A673 (cell line): ENCODE measurements at regions not wholly inside any gene's neighbourhood (a gene's known extent, or its start where the extent isn't known, plus 50 kb on each side); places are given as distances from the start of the nearest gene placed in this dataset.

Experiments used
- BruUV-seq: library from RNA; stranded (reverse); fragments of 400-500 nt; replicated peaks from 2 replicates; lab custom pipeline; 2021; lab: Mats Ljungman, UMichigan
- CTCF ChIA-PET: fragments of 300-600 bp; sonication (Branson Sonifier 250); formaldehyde crosslinking; loops from one replicate; lab custom pipeline; 2022; ENCODE audit warnings: antibody characterized with exemption; lab: Charles Lee
- POLR2A ChIA-PET: fragments of 300-600 bp; sonication (Branson Sonifier 250); formaldehyde crosslinking; loops from one replicate; lab custom pipeline; 2022; ENCODE audit warnings: antibody characterized with exemption; ENCODE audit not compliant: low non-redundant PET; lab: Charles Lee
- DNase-seq: peaks from one replicate; pipeline ENCODE4 v3.0.0-alpha.2; 2015; ENCODE audit warnings: low spot score
- H3K27ac ChIP-seq: fragments of 200-600 bp; sonication (generic); 2 replicates; pipeline ENCODE4 v1.5.1; 2016; ENCODE audit warnings: mixed run types, low read depth, mild to moderate bottlenecking, mixed read lengths, antibody characterized with exemption, low read length; ENCODE audit not compliant: poor library complexity, severe bottlenecking
- H3K27me3 ChIP-seq: fragments of 200-600 bp; sonication (generic); replicated peaks from 2 replicates; pipeline ENCODE4 v1.6.1; 2017; ENCODE audit warnings: mixed run types, low read depth, mild to moderate bottlenecking, mixed read lengths, antibody characterized with exemption, low read length; ENCODE audit not compliant: insufficient read depth, poor library complexity
- H3K36me3 ChIP-seq: fragments of 200-600 bp; sonication (generic); 2 replicates; pipeline ENCODE4 v1.6.1; 2016; ENCODE audit warnings: mixed run types, mild to moderate bottlenecking, mixed read lengths, antibody characterized with exemption, low read length; ENCODE audit not compliant: insufficient read depth, poor library complexity, severe bottlenecking
- H3K4me1 ChIP-seq: fragments of 200-600 bp; sonication (generic); 2 replicates; pipeline ENCODE4 v1.6.1; 2017; ENCODE audit warnings: mixed run types, mild to moderate bottlenecking, mixed read lengths, antibody characterized with exemption, low read length; ENCODE audit not compliant: insufficient read depth, poor library complexity, severe bottlenecking
- H3K4me3 ChIP-seq: fragments of 200-600 bp; sonication (generic); 2 replicates; pipeline ENCODE4 v1.5.1; 2016; ENCODE audit warnings: low read depth, mixed run types, mild to moderate bottlenecking, mixed read lengths, low read length; ENCODE audit not compliant: poor library complexity, severe bottlenecking
- H3K9me3 ChIP-seq: fragments of 200-600 bp; sonication (generic); 2 replicates; pipeline ENCODE4 v1.6.1; 2016; ENCODE audit warnings: mixed run types, low read depth, mild to moderate bottlenecking, mixed read lengths, antibody characterized with exemption, low read length; ENCODE audit not compliant: poor library complexity, severe bottlenecking
- CTCF ChIP-seq: fragments of 300-800, 200-600 bp; sonication (generic); conservative IDR thresholded peaks from 2 replicates; pipeline ENCODE4 v1.5.1; 2017; ENCODE audit warnings: low read depth, mild to moderate bottlenecking, antibody characterized with exemption, low read length, moderate library complexity, mixed read lengths
- EZH2 ChIP-seq: fragments of 200-600 bp; sonication (generic); IDR thresholded peaks from 2 replicates; pipeline ENCODE4 v1.6.1; 2017; ENCODE audit warnings: borderline replicate concordance, low read depth, mild to moderate bottlenecking, mixed read lengths, antibody characterized with exemption, low read length; ENCODE audit not compliant: poor library complexity, severe bottlenecking
- intact Hi-C: fragments of 100-400 bp; cut with micrococcal nuclease; formaldehyde crosslinking; loops from one replicate; pipeline ENCODE4 v1.10.0; 2022; ENCODE audit not compliant: unreplicated experiment

GRCh38 chr4:36467670-36468069, 186.3 kb downstream of the DTHD1 start:
- Histone ChIP-seq H3K27ac (no peak overlapping the region), H3K4me1 (no peaks in the 10 kb centered on the region), H3K27me3 (no peaks in the 10 kb centered on the region), H3K36me3 (no peaks in the 10 kb centered on the region), H3K9me3 (no peaks in the 10 kb centered on the region), H3K4me3 (no peak overlapping the region)
- TF ChIP-seq EZH2 (no peak), CTCF (no peak)
- ChIA-PET POLR2A (no interaction called here), CTCF (no interaction called here)
- intact Hi-C loops, result no loop called here
- BruUV-seq, result no TSS peak
- no peak for DNase-seq

GRCh38 chr4:36471903-36472302, 190.5 kb downstream of the DTHD1 start:
- POLR2A ChIA-PET, result no interaction called here
- Histone ChIP-seq H3K4me3 (no peak overlapping the region), H3K27me3 (no peaks in the 10 kb centered on the region), H3K4me1 (no peaks in the 10 kb centered on the region), H3K9me3 (no peaks in the 10 kb centered on the region), H3K36me3 (no peaks in the 10 kb centered on the region), H3K27ac (no peak overlapping the region)
- TF ChIP-seq CTCF (no peak), EZH2 (no peak)
- intact Hi-C loops, result no loop called here
- CTCF ChIA-PET, result no interaction called here
- BruUV-seq, result no TSS peak
- no peak for DNase-seq

- Histone ChIP-seq H3K36me3 (no peaks in the 10 kb centered on the region), H3K27ac (no peak overlapping the region), H3K27me3 (no peaks in the 10 kb centered on the region), H3K9me3 (no peaks in the 10 kb centered on the region), H3K4me1 (no peaks in the 10 kb centered on the region), H3K4me3 (no peak overlapping the region)
- DNase-seq, result no peak
- POLR2A ChIA-PET, result no interaction called here
- no TSS peak for BruUV-seq
- TF ChIP-seq CTCF, result no peak
- TF ChIP-seq EZH2, result no peak
- CTCF ChIA-PET, result no interaction called here
- intact Hi-C loops, result no loop called here
These were observed 194.7 kb downstream of the DTHD1 start for GRCh38 chr4:36476135-36476534.
